Lower lobe of right lung (tissue), 2 donors: ENCODE measurements at regions not wholly inside any gene's neighbourhood (a gene's known extent, or its start where the extent isn't known, plus 50 kb on each side); places are given as distances from the start of the nearest gene placed in this dataset.
A peak's percentile ranks its signal among the peaks of the same experiment; 100 is the strongest.

Experiments used
- ATAC-seq, 2 donors: fragments of 200-7000 bp; cut with Tn5 transposase; one replicate each; pipeline ENCODE4 v1.9.1; 2020 to 2022; ENCODE audit warnings: mild to moderate bottlenecking in 2 of 2, moderate library complexity in 2 of 2
- DNase-seq: peaks from one replicate; pipeline ENCODE4 v3.0.0-alpha.2; 2020
- H3K27ac ChIP-seq: fragments of 200-600 bp; one replicate; pipeline ENCODE4 v1.8.0; 2022
- H3K27me3 ChIP-seq: fragments of 200-600 bp; one replicate; pipeline ENCODE4 v1.8.0; 2022; ENCODE audit warnings: low read depth
- H3K36me3 ChIP-seq: fragments of 200-600 bp; one replicate; pipeline ENCODE4 v1.8.0; 2022; ENCODE audit warnings: mild to moderate bottlenecking
- H3K4me1 ChIP-seq: fragments of 200-600 bp; one replicate; pipeline ENCODE4 v1.8.0; 2022
- H3K4me3 ChIP-seq: fragments of 200-600 bp; one replicate; pipeline ENCODE4 v1.8.0; 2022; ENCODE audit warnings: mild to moderate bottlenecking
- H3K9me3 ChIP-seq: fragments of 200-600 bp; one replicate; pipeline ENCODE4 v1.8.0; 2022
- CTCF ChIP-seq: fragments of 200-600 bp; IDR thresholded peaks from one replicate; pipeline ENCODE4 v1.8.0; 2022; ENCODE audit warnings: antibody characterized with exemption, mild to moderate bottlenecking
- intact Hi-C: fragments of 100-400 bp; cut with DNase I; formaldehyde crosslinking; loops from one replicate; pipeline ENCODE4 v1.11.0; 2022
- donor health status: DM: no; HTN: yes; CAD: no; lungs with severe emphysema.

- Histone ChIP-seq H3K36me3 (no peaks in the 10 kb centered on the region), H3K4me1 (peaks cover 10% of the 10 kb centered on the region), H3K27ac (no peak overlapping the region), H3K4me3 (no peak overlapping the region), H3K27me3 (no peaks in the 10 kb centered on the region), H3K9me3 (no peaks in the 10 kb centered on the region)
- no peak for TF ChIP-seq CTCF
- ATAC-seq (peak in 1 of 2 donors; percentile 12), DNase-seq (no peak)
- intact Hi-C loops = no loop called here
Measured at GRCh38 chr10:78981257-78981969, 87.4 kb upstream of the ZMIZ1 start.

GRCh38 chr10:78981970-78982281 is 86.8 kb upstream of the ZMIZ1 start:
- Histone ChIP-seq H3K4me3 (no peak overlapping the region), H3K27me3 (no peaks in the 10 kb centered on the region), H3K36me3 (no peaks in the 10 kb centered on the region), H3K27ac (no peak overlapping the region), H3K4me1 (peaks cover 10% of the 10 kb centered on the region), H3K9me3 (no peaks in the 10 kb centered on the region)
- no peak for ATAC-seq
- intact Hi-C loops = no loop called here
- TF ChIP-seq CTCF = no peak
- DNase-seq = no peak

GRCh38 chr10:78982726-78983125 is 86.0 kb upstream of the ZMIZ1 start:
- Histone ChIP-seq H3K9me3 (no peaks in the 10 kb centered on the region), H3K4me3 (no peak overlapping the region), H3K36me3 (no peaks in the 10 kb centered on the region), H3K27me3 (no peaks in the 10 kb centered on the region), H3K27ac (no peak overlapping the region), H3K4me1 (peaks cover 5% of the 10 kb centered on the region)
- DNase-seq (no peak), ATAC-seq (no peak)
- TF ChIP-seq CTCF = no peak
- intact Hi-C loops = no loop called here

- no peak for ATAC-seq
- Histone ChIP-seq H3K36me3 (no peaks in the 10 kb centered on the region), H3K27ac (no peak overlapping the region), H3K4me3 (no peak overlapping the region), H3K27me3 (no peaks in the 10 kb centered on the region), H3K4me1 (no peaks in the 10 kb centered on the region), H3K9me3 (no peaks in the 10 kb centered on the region)
- intact Hi-C loops = no loop called here
- TF ChIP-seq CTCF = no peak
- DNase-seq = no peak
Measured at GRCh38 chr10:78983608-78984007, 85.2 kb upstream of the ZMIZ1 start.

GRCh38 chr10:78985973-78986818 is 82.6 kb upstream of the ZMIZ1 start:
- ATAC-seq (no peak), DNase-seq (no peak)
- intact Hi-C loops = no loop called here
- no peak for TF ChIP-seq CTCF
- Histone ChIP-seq H3K27ac (no peak overlapping the region), H3K36me3 (no peaks in the 10 kb centered on the region), H3K4me1 (no peaks in the 10 kb centered on the region), H3K9me3 (no peaks in the 10 kb centered on the region), H3K4me3 (no peak overlapping the region), H3K27me3 (no peaks in the 10 kb centered on the region)
